Nucleus accumbens (tissue), 56 donors: ENCODE measurements at regions not wholly inside any gene's neighbourhood (a gene's known extent, or its start where the extent isn't known, plus 50 kb on each side); places are given as distances from the start of the nearest gene placed in this dataset.
A peak's percentile ranks its signal among the peaks of the same experiment; 100 is the strongest.

ENCODE experiments used
- DNase-seq, 56 donors: peaks; one replicate each; lab custom pipeline; 2025; lab: John Stamatoyannopoulos, UW

- DNase-seq = no peak
Measured at GRCh38 chr3:18780959-18781358, 355.8 kb upstream of the SATB1 start.

DNA sequence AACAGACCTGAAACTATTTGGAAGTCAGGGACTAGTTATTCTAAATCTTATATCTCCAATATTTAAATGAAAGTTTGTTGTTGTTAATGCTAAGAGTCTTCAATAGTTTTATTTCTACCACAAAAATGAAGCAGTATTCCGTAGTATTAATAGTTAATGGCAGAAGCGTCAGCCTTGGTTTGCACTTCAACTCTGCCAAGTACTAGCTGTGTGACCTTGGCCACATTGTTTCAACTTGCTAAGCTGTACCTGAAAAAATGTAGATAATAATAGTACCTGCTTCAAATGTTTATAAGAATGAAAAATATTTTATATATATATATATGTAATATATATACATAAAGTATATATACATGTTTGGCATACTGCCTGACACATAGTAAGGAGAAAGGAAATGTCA is 354.6 kb upstream of the SATB1 start:
- DNase-seq = no peak

GRCh38 chr3:18778598-18778997 is 353.5 kb upstream of the SATB1 start:
- DNase-seq = no peak

DNA sequence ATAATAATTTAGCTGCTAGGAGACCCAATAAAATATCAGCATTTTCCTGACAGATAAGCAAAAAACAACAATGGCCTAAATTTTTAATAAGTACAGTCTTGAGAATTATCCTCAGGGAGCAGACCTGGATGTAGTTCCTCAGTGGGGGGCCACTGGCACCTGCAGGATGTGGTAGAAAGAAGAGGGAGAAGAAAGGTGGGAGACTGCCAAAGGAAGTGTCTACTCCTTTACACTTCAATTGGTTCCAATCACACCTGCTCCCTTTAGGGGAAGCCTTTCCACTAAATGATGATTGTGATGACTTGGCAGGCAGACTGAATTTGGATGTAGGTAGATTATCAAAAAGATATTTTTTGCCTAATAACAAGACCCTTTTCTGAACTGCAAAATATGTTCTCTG is 353.0 kb upstream of the SATB1 start:
- no peak for DNase-seq

DNA sequence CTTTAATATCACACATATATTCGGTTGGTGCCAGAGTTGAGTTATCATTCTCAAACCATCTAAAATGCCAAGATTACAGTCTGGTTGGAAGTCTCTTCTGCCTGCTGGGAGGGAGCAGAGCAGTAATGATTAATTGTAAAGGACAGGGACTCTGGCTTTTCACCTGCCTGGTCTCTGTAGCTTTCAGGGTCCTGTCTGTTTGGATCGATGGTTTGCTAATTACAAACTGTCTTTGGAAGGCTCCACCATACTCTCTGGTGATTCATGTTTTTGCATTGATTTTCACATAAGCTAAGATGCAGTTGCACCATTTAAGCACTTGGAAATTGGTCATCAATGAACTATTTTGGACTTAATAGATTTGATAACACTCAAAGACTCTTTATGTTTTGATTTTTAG is 350.4 kb upstream of the SATB1 start:
- DNase-seq = no peak

- no peak for DNase-seq
Measured at GRCh38 chr3:18774319-18775088, 349.4 kb upstream of the SATB1 start.

DNA sequence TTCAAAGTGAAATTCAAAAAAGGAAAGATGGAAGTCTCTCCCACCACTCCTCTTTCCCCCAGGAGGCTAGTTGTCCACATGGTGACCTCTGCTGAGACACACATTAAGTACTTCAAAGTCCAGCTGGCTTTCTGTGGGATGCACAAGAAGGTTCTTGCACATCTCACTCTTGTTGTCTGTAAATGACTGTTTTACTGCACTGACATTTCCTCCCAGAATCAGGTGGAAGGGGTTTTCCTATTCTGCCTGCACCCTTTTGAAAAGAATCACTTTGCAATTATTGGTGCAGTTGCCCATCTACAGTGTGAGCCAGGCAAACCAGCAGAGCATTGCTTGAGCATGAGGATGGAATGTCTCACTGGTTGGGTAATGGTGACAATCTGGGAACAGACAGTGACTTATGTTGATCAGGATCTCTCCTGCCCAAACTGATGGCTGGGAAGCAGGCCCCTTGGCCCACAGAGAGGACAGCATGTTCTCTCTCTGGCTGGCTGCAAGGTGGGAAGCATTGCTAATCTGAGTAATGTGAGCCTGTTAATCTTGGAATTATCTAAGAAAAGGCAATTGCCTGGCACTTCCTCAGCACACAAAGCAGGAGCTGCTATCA is 347.7 kb upstream of the SATB1 start:
- no peak for DNase-seq

GRCh38 chr3:18771931-18772330 is 346.8 kb upstream of the SATB1 start:
- no peak for DNase-seq

GRCh38 chr3:18770800-18771199 is 345.7 kb upstream of the SATB1 start:
- DNase-seq = no peak

DNA sequence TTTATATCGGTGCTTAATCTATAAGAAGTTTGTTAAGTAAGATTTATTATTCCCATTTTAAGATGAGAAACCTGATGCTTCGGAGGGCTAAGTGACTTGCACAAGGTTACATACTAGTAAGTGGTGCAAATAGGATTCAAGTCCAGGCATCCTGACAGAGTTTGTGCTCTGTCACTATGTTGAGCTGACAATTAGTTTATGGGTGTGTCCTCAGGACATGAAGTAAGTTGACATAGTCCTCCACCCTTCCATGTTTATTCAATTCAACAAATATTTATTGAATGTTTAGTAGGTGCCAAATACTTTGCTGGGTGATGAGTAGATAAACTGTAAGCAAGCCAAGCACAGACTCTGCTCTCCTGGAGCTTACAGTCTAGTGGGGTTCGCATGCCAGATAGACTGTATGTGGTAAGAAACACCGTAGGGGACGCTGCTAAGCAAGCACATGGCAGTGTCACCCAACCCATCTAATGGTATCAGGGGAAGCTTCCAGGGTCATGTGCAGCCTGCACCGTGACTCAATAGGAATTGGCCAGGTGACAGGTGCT is 342.7 kb upstream of the SATB1 start:
- DNase-seq = no peak

DNA sequence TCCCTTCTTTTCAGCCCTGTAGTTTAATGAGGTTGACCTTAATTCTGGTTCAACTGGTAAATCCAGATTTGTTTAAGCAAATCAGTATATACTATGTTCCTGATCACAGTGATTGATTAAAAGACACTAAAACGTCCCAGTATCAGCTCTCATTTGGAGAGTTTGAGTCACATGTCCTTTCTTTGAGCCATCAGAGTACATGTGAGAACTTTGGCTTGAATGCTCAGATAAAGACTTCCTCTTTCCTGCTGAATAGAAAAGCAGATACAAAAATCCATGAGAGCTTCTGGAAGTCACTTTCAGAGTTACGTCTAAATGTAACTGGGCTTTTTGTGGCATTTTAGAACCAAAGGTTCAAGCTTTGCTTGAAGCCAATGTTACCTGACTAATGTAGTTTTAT is 341.8 kb upstream of the SATB1 start:
- DNase-seq = no peak

GRCh38 chr3:18765662-18766061 is 340.5 kb upstream of the SATB1 start:
- no peak for DNase-seq

- DNase-seq = no peak
Measured at GRCh38 chr3:18765161-18765560, 340.0 kb upstream of the SATB1 start.

GRCh38 chr3:18761530-18761929 is 336.4 kb upstream of the SATB1 start:
- no peak for DNase-seq

DNA sequence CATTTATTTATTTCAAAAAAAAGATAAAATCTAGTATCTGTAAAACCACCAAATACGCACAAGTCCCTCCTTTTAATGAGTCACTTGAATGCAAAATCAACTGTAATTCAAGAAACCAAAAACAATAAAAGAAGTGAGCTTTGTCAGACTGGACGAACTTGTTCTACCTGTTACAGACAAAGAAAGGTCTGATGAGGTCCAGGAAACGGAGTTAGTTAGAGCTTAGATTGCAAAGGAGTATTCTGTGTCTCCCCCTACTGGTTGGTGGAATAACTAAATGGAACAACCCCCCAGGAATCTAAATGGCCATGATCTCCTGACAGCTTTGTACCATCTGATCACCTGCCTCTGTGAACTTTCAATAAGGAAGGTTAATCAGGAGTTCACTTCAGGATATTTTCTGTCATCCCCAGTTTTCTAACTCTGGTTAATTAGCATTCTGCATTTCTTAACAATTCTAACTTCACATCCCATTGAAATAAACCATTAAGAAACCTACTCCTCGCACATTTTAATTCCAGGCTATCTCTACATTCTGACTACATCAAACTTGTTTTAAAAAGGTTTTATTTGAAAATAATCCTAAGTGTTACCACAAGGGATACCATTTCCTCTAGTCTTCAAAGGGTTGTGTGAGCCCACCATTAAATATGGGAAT is 333.0 kb upstream of the SATB1 start:
- peak in 1 of 56 donors; percentile 1 for DNase-seq

DNA sequence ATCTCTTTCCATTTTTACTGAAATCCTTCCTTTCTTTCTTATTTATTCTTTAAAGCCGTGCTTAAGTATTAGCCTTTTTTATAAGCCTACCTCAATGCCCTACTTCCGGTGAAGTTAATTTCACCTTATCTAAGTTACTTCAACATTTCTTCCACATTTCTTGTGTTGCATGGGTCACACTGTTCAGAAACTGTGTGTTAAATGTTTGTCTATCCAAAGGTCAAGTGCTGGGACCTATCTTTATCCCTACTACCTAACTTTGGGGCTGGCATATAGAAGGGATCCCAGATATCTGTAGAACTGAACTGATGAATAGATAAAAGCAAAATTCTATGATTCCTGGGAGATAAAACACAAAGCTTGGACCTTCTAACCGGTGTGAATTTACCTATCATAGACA is 332.3 kb upstream of the SATB1 start:
- DNase-seq = no peak

GRCh38 chr3:18752273-18752934 is 327.3 kb upstream of the SATB1 start:
- no peak for DNase-seq

DNA sequence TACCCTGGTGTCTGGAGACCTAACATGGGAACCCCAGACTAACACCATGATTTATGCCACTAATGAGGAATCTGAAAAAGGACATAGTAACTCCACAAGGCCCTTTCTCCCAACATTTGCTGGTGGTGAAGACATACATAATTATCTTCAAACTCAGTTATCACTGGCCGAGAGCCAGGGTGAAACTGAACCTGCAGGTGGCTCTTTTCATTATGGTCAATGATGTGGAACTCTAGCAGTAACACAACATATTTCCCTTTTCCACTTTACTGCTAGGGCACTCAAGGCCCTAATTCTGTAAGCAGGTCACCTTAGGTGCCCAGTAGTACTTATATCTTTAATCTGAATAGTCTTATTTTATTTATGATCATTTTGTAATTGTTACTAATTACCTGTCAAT is 326.4 kb upstream of the SATB1 start:
- DNase-seq = no peak

GRCh38 chr3:18747383-18747782 is 322.2 kb upstream of the SATB1 start:
- no peak for DNase-seq

- DNase-seq = no peak
Measured at GRCh38 chr3:18745472-18745871, 320.3 kb upstream of the SATB1 start.

- no peak for DNase-seq
Measured at GRCh38 chr3:18744472-18744871, 319.3 kb upstream of the SATB1 start.
